NB4 (cell line): ENCODE measurements at regions not wholly inside any gene's neighbourhood (a gene's known extent, or its start where the extent isn't known, plus 50 kb on each side); places are given as distances from the start of the nearest gene placed in this dataset.

Source experiments
- DNase-seq: peaks from one replicate; pipeline ENCODE4 v3.0.0; 2010; ENCODE audit warnings: low read depth
- H3K4me3 ChIP-seq: one replicate; pipeline ENCODE4 v1.5.1; 2011; ENCODE audit warnings: mild to moderate bottlenecking, low read depth, low read length, moderate library complexity
- CTCF ChIP-seq: IDR thresholded peaks from one replicate; pipeline ENCODE4 v1.5.1; 2012; ENCODE audit warnings: low read depth, low read length
- MAX ChIP-seq: IDR thresholded peaks from 2 replicates; pipeline ENCODE4 v1.6.1; 2011; ENCODE audit warnings: low read depth, low read length
- MYC ChIP-seq: IDR thresholded peaks from 2 replicates; pipeline ENCODE4 v1.6.1; 2011; ENCODE audit warnings: low read depth, low read length
- POLR2A ChIP-seq: IDR thresholded peaks from 2 replicates; pipeline ENCODE4 v1.6.1; 2011; ENCODE audit warnings: mild to moderate bottlenecking; ENCODE audit not compliant: insufficient read length; ENCODE audit errors: extremely low read depth

- no peak for DNase-seq
- no peak overlapping the region for H3K4me3 ChIP-seq
- TF ChIP-seq MYC (no peak), POLR2A (no peak)
Measured at GRCh38 chr2:176502619-176503018, 233.4 kb downstream of the MTX2 start.

- no peak for DNase-seq
- TF ChIP-seq CTCF (no peak), MAX (no peak), POLR2A (no peak), MYC (no peak)
Measured at GRCh38 chr2:176503776-176504175, 234.5 kb downstream of the MTX2 start.

GRCh38 chr2:176504440-176504839 lies 235.2 kb downstream of the MTX2 start:
- TF ChIP-seq MYC (no peak), CTCF (no peak), MAX (no peak), POLR2A (no peak)
- DNase-seq, result no peak
- no peak overlapping the region for H3K4me3 ChIP-seq

More at GRCh38 chr2:176503776-176504175, 234.5 kb downstream of the MTX2 start:
- H3K4me3 ChIP-seq, result no peak overlapping the region

GRCh38 chr2:176507786-176508185 lies 238.5 kb downstream of the MTX2 start:
- TF ChIP-seq MYC, result no peak
- TF ChIP-seq MAX, result no peak
- DNase-seq, result no peak
- H3K4me3 ChIP-seq, result no peak overlapping the region

GRCh38 chr2:176508374-176508773 lies 239.1 kb downstream of the MTX2 start:
- TF ChIP-seq MAX (no peak), MYC (no peak), CTCF (no peak), POLR2A (no peak)
- DNase-seq, result no peak
- H3K4me3 ChIP-seq, result no peak overlapping the region

GRCh38 chr2:176508984-176509740 lies 239.9 kb downstream of the MTX2 start:
- TF ChIP-seq CTCF (no peak), MAX (no peak), POLR2A (no peak), MYC (no peak)
- DNase-seq, result no peak

More at GRCh38 chr2:176508984-176509740, 239.9 kb downstream of the MTX2 start:
- no peak overlapping the region for H3K4me3 ChIP-seq
